ENCODE measurements at regions not wholly inside any gene's neighbourhood (a gene's known extent, or its start where the extent isn't known, plus 50 kb on each side); places are given as distances from the start of the nearest gene placed in this dataset.

- H3K4me3 ChIP-seq (replicated peaks in 1 of 3; ENCODE audit: insufficient read depth in 1 of 3, low read depth in 1 of 3, low read length in 3 of 3): no peak overlapping the region
- dilution Hi-C loops (cut with MboI; ENCODE audit: extremely low pct_ligation_motif_present, low sequenced_read_pairs): no loop called here
- TF ChIP-seq GATA2 (IDR thresholded peaks at IDR 0.05; ENCODE audit: insufficient read depth, insufficient read length, low read depth, low read length) (no peak), JUN (IDR thresholded peaks at IDR 0.05; ENCODE audit: borderline replicate concordance, insufficient read depth, insufficient read length, low read depth) (no peak), CTCF (IDR thresholded peaks at IDR 0.05; ENCODE audit: extremely low read depth in 1 of 2, insufficient read depth in 1 of 2, low read depth in 1 of 2, low read length in 2 of 2) (no peak), EZH2 (IDR thresholded peaks at IDR 0.05; ENCODE audit: borderline replicate concordance, low read depth, low read length, severe bottlenecking) (no peak), MAX (IDR thresholded peaks at IDR 0.05; ENCODE audit: insufficient read depth, insufficient read length) (no peak), POLR2AphosphoS5 (IDR thresholded peaks at IDR 0.05; ENCODE audit: insufficient read depth, low read depth, low read length) (no peak), FOS (IDR thresholded peaks at IDR 0.05; ENCODE audit: borderline replicate concordance, insufficient read depth, low read length) (no peak), POLR2A (IDR thresholded peaks at IDR 0.05; ENCODE audit: low read depth, low read length) (no peak), MYC (IDR thresholded peaks at IDR 0.05; ENCODE audit: low read depth, low read length) (no peak)
Measured at GRCh38 chr2:11104794-11105660, 50.2 kb upstream of the SLC66A3 start.

More at GRCh38 chr2:11104794-11105660, 50.2 kb upstream of the SLC66A3 start:
- no peaks in the 10 kb centered on the region for H3K9me1 ChIP-seq (replicated peaks; ENCODE audit: control insufficient read depth, extremely low read depth, insufficient read depth, low read length)
- H3K9ac ChIP-seq (replicated peaks; ENCODE audit: extremely low read depth, insufficient read depth, low read length): no peak overlapping the region
- no peaks in the 10 kb centered on the region for H3K36me3 ChIP-seq (ENCODE audit: control insufficient read depth in 2 of 2, extremely low read depth in 1 of 2, insufficient read depth in 2 of 2, low read length in 2 of 2)
- CTCF ChIA-PET: interaction anchor here (0.8 to 1.5 kb wide), 3 partner anchors 270 to 274 kb away, joined by 3 to 7 read pairs (median 3); no protein-coding TSS in a partner anchor
- H3K4me1 ChIP-seq (ENCODE audit: control insufficient read depth, extremely low read depth, insufficient read depth, low read length): no peaks in the 10 kb centered on the region
- POLR2A ChIA-PET: no interaction called here
- no peaks in the 10 kb centered on the region for H4K20me1 ChIP-seq (replicated peaks; ENCODE audit: control insufficient read depth, extremely low read depth, insufficient read depth, low read length)
- BruUV-seq (replicated peaks): no TSS peak
- no peak for FAIRE-seq
- H3K27ac ChIP-seq (ENCODE audit: insufficient read depth, low read depth, low read length): no peak overlapping the region
- H3K79me2 ChIP-seq (ENCODE audit: control insufficient read depth, insufficient read depth, low read length): no peaks in the 10 kb centered on the region
- H3K27me3 ChIP-seq (ENCODE audit: control insufficient read depth in 2 of 2, insufficient read depth in 2 of 2, low read length in 2 of 2): no peaks in the 10 kb centered on the region
- H2AFZ ChIP-seq (ENCODE audit: low read depth, low read length): no peak overlapping the region
- H3K9me3 ChIP-seq (replicated peaks; ENCODE audit: control insufficient read depth, insufficient read depth, low read length): no peaks in the 10 kb centered on the region
- DNase-seq (ENCODE audit: low read depth, low spot score): no peak
- no peak overlapping the region for H3K4me2 ChIP-seq (ENCODE audit: insufficient read depth, low read length)
- intact Hi-C loops (cut with micrococcal nuclease): no loop called here
